ENCODE measurements at regions not wholly inside any gene's neighbourhood (a gene's known extent, or its start where the extent isn't known, plus 50 kb on each side); places are given as distances from the start of the nearest gene placed in this dataset.

- Mint-ChIP-seq H3K27ac (no peak overlapping the region), H3K4me3 (no peak overlapping the region), H3K4me1 (ENCODE audit: low read depth) (no peaks in the 10 kb centered on the region), H3K27me3 (ENCODE audit: low read depth) (peaks cover 9% of the 10 kb centered on the region), H3K9me3 (ENCODE audit: insufficient read depth) (no peaks in the 10 kb centered on the region), H3K36me3 (ENCODE audit: low read depth) (no peaks in the 10 kb centered on the region)
- DNase-seq, result no peak
- ATAC-seq, result no peak
- ChIA-PET POLR2A (no interaction called here), CTCF (no interaction called here)
Measured at GRCh38 chr5:71880536-71880935, 161.5 kb downstream of the CARTPT start.

GRCh38 chr5:71882826-71883741 is 164.0 kb downstream of the CARTPT start:
- Mint-ChIP-seq H3K4me3 (no peak overlapping the region), H3K9me3 (ENCODE audit: insufficient read depth) (no peaks in the 10 kb centered on the region), H3K27me3 (ENCODE audit: low read depth) (peaks cover 3% of the 10 kb centered on the region), H3K36me3 (ENCODE audit: low read depth) (no peaks in the 10 kb centered on the region), H3K4me1 (ENCODE audit: low read depth) (no peaks in the 10 kb centered on the region), H3K27ac (no peak overlapping the region)
- CTCF ChIA-PET, result no interaction called here
- ATAC-seq, result no peak
- no peak for DNase-seq
- POLR2A ChIA-PET, result no interaction called here

GRCh38 chr5:71883742-71884103 is 164.6 kb downstream of the CARTPT start:
- ChIA-PET CTCF (no interaction called here), POLR2A (no interaction called here)
- Mint-ChIP-seq H3K27me3 (ENCODE audit: low read depth) (peaks cover 3% of the 10 kb centered on the region), H3K27ac (no peak overlapping the region), H3K4me1 (ENCODE audit: low read depth) (no peaks in the 10 kb centered on the region), H3K9me3 (ENCODE audit: insufficient read depth) (no peaks in the 10 kb centered on the region), H3K36me3 (ENCODE audit: low read depth) (no peaks in the 10 kb centered on the region), H3K4me3 (no peak overlapping the region)
- ATAC-seq (no peak), DNase-seq (no peak)

- H3K27ac Mint-ChIP-seq, result no peak overlapping the region
- CTCF ChIA-PET, result no interaction called here
- no peak for DNase-seq
- H3K36me3 Mint-ChIP-seq (ENCODE audit: low read depth), result no peaks in the 10 kb centered on the region
- POLR2A ChIA-PET, result no interaction called here
- H3K27me3 Mint-ChIP-seq (ENCODE audit: low read depth), result peaks cover 3% of the 10 kb centered on the region
- no peaks in the 10 kb centered on the region for H3K4me1 Mint-ChIP-seq (ENCODE audit: low read depth)
- no peaks in the 10 kb centered on the region for H3K9me3 Mint-ChIP-seq (ENCODE audit: insufficient read depth)
- H3K4me3 Mint-ChIP-seq, result no peak overlapping the region
- ATAC-seq, result no peak
Measured at GRCh38 chr5:71884926-71885325, 165.9 kb downstream of the CARTPT start.

- CTCF ChIA-PET, result interaction anchor here (0.9 kb wide), 1 partner anchor 383 kb away, joined by 3 read pairs; no protein-coding TSS in a partner anchor
- peaks cover 7% of the 10 kb centered on the region for H3K27me3 Mint-ChIP-seq (ENCODE audit: low read depth)
- POLR2A ChIA-PET, result no interaction called here
- no peaks in the 10 kb centered on the region for H3K9me3 Mint-ChIP-seq (ENCODE audit: insufficient read depth)
- H3K4me1 Mint-ChIP-seq (ENCODE audit: low read depth), result no peaks in the 10 kb centered on the region
- no peaks in the 10 kb centered on the region for H3K36me3 Mint-ChIP-seq (ENCODE audit: low read depth)
- no peak overlapping the region for H3K4me3 Mint-ChIP-seq
- no peak overlapping the region for H3K27ac Mint-ChIP-seq
- ATAC-seq (no peak), DNase-seq (no peak)
Measured at GRCh38 chr5:71886406-71886805, 167.3 kb downstream of the CARTPT start.

- H3K4me3 Mint-ChIP-seq, result no peak overlapping the region
- H3K36me3 Mint-ChIP-seq (ENCODE audit: low read depth), result no peaks in the 10 kb centered on the region
- no peaks in the 10 kb centered on the region for H3K4me1 Mint-ChIP-seq (ENCODE audit: low read depth)
- DNase-seq (peak; percentile 38), ATAC-seq (peak; percentile 99)
- H3K27ac Mint-ChIP-seq, result peak overlapping the region; percentile 26
- CTCF ChIA-PET, result no interaction called here
- POLR2A ChIA-PET, result no interaction called here
- H3K9me3 Mint-ChIP-seq (ENCODE audit: insufficient read depth), result no peaks in the 10 kb centered on the region
- peaks cover 7% of the 10 kb centered on the region for H3K27me3 Mint-ChIP-seq (ENCODE audit: low read depth)
Measured at GRCh38 chr5:71887680-71888079, 168.6 kb downstream of the CARTPT start.

GRCh38 chr5:71891406-71891805 is 172.3 kb downstream of the CARTPT start:
- peaks cover 9% of the 10 kb centered on the region for H3K27me3 Mint-ChIP-seq (ENCODE audit: low read depth)
- no peaks in the 10 kb centered on the region for H3K9me3 Mint-ChIP-seq (ENCODE audit: insufficient read depth)
- ChIA-PET POLR2A (no interaction called here), CTCF (no interaction called here)
- ATAC-seq, result no peak
- no peak overlapping the region for H3K27ac Mint-ChIP-seq
- H3K4me3 Mint-ChIP-seq, result no peak overlapping the region
- H3K36me3 Mint-ChIP-seq (ENCODE audit: low read depth), result no peaks in the 10 kb centered on the region
- DNase-seq, result no peak
- H3K4me1 Mint-ChIP-seq (ENCODE audit: low read depth), result no peaks in the 10 kb centered on the region

GRCh38 chr5:71891856-71892255 is 172.8 kb downstream of the CARTPT start:
- POLR2A ChIA-PET, result no interaction called here
- CTCF ChIA-PET, result no interaction called here
- no peak overlapping the region for H3K27ac Mint-ChIP-seq
- peaks cover 9% of the 10 kb centered on the region for H3K27me3 Mint-ChIP-seq (ENCODE audit: low read depth)
- no peak for DNase-seq
- no peak for ATAC-seq
- no peaks in the 10 kb centered on the region for H3K4me1 Mint-ChIP-seq (ENCODE audit: low read depth)
- H3K4me3 Mint-ChIP-seq, result no peak overlapping the region
- no peaks in the 10 kb centered on the region for H3K9me3 Mint-ChIP-seq (ENCODE audit: insufficient read depth)
- no peaks in the 10 kb centered on the region for H3K36me3 Mint-ChIP-seq (ENCODE audit: low read depth)

- Mint-ChIP-seq H3K9me3 (ENCODE audit: insufficient read depth) (no peaks in the 10 kb centered on the region), H3K36me3 (ENCODE audit: low read depth) (no peaks in the 10 kb centered on the region), H3K4me1 (ENCODE audit: low read depth) (no peaks in the 10 kb centered on the region), H3K27ac (no peak overlapping the region), H3K4me3 (no peak overlapping the region), H3K27me3 (ENCODE audit: low read depth) (peaks cover 9% of the 10 kb centered on the region)
- ChIA-PET CTCF (no interaction called here), POLR2A (no interaction called here)
- DNase-seq (no peak), ATAC-seq (no peak)
Measured at GRCh38 chr5:71892641-71893365, 173.7 kb downstream of the CARTPT start.

- no peaks in the 10 kb centered on the region for H3K36me3 Mint-ChIP-seq (ENCODE audit: low read depth)
- DNase-seq, result no peak
- H3K4me1 Mint-ChIP-seq (ENCODE audit: low read depth), result no peaks in the 10 kb centered on the region
- POLR2A ChIA-PET, result no interaction called here
- H3K27ac Mint-ChIP-seq, result no peak overlapping the region
- H3K9me3 Mint-ChIP-seq (ENCODE audit: insufficient read depth), result no peaks in the 10 kb centered on the region
- ATAC-seq, result no peak
- CTCF ChIA-PET, result no interaction called here
- no peak overlapping the region for H3K4me3 Mint-ChIP-seq
- H3K27me3 Mint-ChIP-seq (ENCODE audit: low read depth), result peaks cover 9% of the 10 kb centered on the region
Measured at GRCh38 chr5:71893451-71893850, 174.4 kb downstream of the CARTPT start.

GRCh38 chr5:71894091-71894490 is 175.0 kb downstream of the CARTPT start:
- Mint-ChIP-seq H3K4me3 (no peak overlapping the region), H3K36me3 (ENCODE audit: low read depth) (no peaks in the 10 kb centered on the region)
- no peak for DNase-seq

GRCh38 chr5:71895546-71895945 is 176.5 kb downstream of the CARTPT start:
- CTCF ChIA-PET, result no interaction called here
- no peak overlapping the region for H3K27ac Mint-ChIP-seq
- no peaks in the 10 kb centered on the region for H3K36me3 Mint-ChIP-seq (ENCODE audit: low read depth)
- no peak overlapping the region for H3K4me3 Mint-ChIP-seq
- H3K4me1 Mint-ChIP-seq (ENCODE audit: low read depth), result no peaks in the 10 kb centered on the region
- no peak for ATAC-seq
- POLR2A ChIA-PET, result no interaction called here
- peaks cover 5% of the 10 kb centered on the region for H3K27me3 Mint-ChIP-seq (ENCODE audit: low read depth)
- H3K9me3 Mint-ChIP-seq (ENCODE audit: insufficient read depth), result no peaks in the 10 kb centered on the region
- DNase-seq, result no peak

More at GRCh38 chr5:71894091-71894490, 175.0 kb downstream of the CARTPT start:
- ChIA-PET POLR2A (no interaction called here), CTCF (no interaction called here)
- ATAC-seq, result no peak
- H3K9me3 Mint-ChIP-seq (ENCODE audit: insufficient read depth), result no peaks in the 10 kb centered on the region
- no peak overlapping the region for H3K27ac Mint-ChIP-seq
- no peaks in the 10 kb centered on the region for H3K4me1 Mint-ChIP-seq (ENCODE audit: low read depth)
- peaks cover 9% of the 10 kb centered on the region for H3K27me3 Mint-ChIP-seq (ENCODE audit: low read depth)

Measured in activated CD8-positive, alpha-beta T cell treated with anti-CD3 and anti-CD28 coated beads, Interleukin-2, amount 10 ng/mL, durations not matched to agents 7 days and 5 days (primary cell).